ENCODE measurements at regions not wholly inside any gene's neighbourhood (a gene's known extent, or its start where the extent isn't known, plus 50 kb on each side); places are given as distances from the start of the nearest gene placed in this dataset.

DNA sequence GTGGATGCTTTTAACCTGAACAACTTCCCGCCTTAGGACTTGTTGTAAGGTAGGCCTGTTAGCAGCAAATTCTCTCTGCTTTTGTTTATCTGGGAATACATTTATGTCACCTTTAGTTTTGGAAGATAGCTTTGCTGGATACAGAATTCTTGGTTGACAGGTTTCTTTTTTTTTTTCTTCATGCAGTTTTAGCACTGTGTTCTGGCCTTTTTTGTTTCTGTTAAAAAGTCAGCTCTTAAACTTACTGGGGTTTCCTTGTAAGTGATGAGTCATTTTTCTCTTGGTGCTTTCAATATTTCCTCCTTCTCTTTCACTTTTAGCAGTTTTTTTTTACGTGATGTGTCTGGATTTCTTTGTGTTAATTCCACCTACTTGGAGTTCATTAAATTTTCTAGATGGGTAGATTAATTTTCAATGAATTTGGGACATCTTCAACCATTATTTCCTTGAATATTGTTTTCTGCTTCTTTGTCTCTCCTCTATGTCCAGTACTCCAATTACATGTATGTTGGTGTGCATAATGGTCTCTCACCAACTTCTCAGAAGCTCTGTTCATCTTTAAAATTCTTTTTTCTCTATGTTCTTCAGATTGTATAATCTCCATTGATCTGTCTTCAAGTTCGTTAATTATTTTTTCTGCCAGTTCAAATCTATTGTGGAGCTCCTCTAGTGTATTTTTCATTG is 188.2 kb upstream of the ZNF536 start:
- H3K36me3 ChIP-seq: no peaks in the 10 kb centered on the region
- DNase-seq (ENCODE audit: low spot score in 2 of 2): no peak
- no peaks in the 10 kb centered on the region for H3K4me1 ChIP-seq
- no peak for TF ChIP-seq CTCF (IDR thresholded peaks at IDR 0.05)
- TF ChIP-seq POLR2AphosphoS5 (IDR thresholded peaks at IDR 0.05): no peak
- no peak for TF ChIP-seq POLR2A (IDR thresholded peaks at IDR 0.05)
- H3K9me3 ChIP-seq: peaks cover 9 to 58% of the 10 kb centered on the region in 2 donors
- H3K27me3 ChIP-seq: no peaks in the 10 kb centered on the region
- H3K27ac ChIP-seq: no peak overlapping the region
- intact Hi-C loops (cut with DNase I; ENCODE audit: low total_unique reads): no loop called here
- no peak overlapping the region for H3K4me3 ChIP-seq

- intact Hi-C loops (cut with DNase I; ENCODE audit: low total_unique reads): no loop called here
- H3K27ac ChIP-seq: no peak overlapping the region
- no peak overlapping the region for H3K4me3 ChIP-seq
- no peak for TF ChIP-seq POLR2A (IDR thresholded peaks at IDR 0.05)
- TF ChIP-seq POLR2AphosphoS5 (IDR thresholded peaks at IDR 0.05): no peak
- no peak for TF ChIP-seq CTCF (IDR thresholded peaks at IDR 0.05)
- H3K9me3 ChIP-seq: peaks cover 2 to 22% of the 10 kb centered on the region in 2 donors
- DNase-seq (ENCODE audit: low spot score in 2 of 2): no peak
- H3K27me3 ChIP-seq: peaks cover 0 to 1% of the 10 kb centered on the region in 2 donors
- no peaks in the 10 kb centered on the region for H3K36me3 ChIP-seq
- no peaks in the 10 kb centered on the region for H3K4me1 ChIP-seq
Observed at GRCh38 chr19:30202060-30202600, 170.1 kb upstream of the ZNF536 start.

GRCh38 chr19:30204721-30205120 is 167.5 kb upstream of the ZNF536 start:
- Histone ChIP-seq H3K4me1 (no peaks in the 10 kb centered on the region), H3K27me3 (peaks cover 0 to 24% of the 10 kb centered on the region in 2 donors), H3K36me3 (no peaks in the 10 kb centered on the region), H3K4me3 (no peak overlapping the region), H3K9me3 (peaks cover 0 to 13% of the 10 kb centered on the region in 2 donors), H3K27ac (no peak overlapping the region)
- intact Hi-C loops (cut with DNase I; ENCODE audit: low total_unique reads): no loop called here
- TF ChIP-seq POLR2A (IDR thresholded peaks at IDR 0.05) (no peak), CTCF (IDR thresholded peaks at IDR 0.05) (no peak), POLR2AphosphoS5 (IDR thresholded peaks at IDR 0.05) (no peak)
- no peak for DNase-seq (ENCODE audit: low spot score in 2 of 2)

DNA sequence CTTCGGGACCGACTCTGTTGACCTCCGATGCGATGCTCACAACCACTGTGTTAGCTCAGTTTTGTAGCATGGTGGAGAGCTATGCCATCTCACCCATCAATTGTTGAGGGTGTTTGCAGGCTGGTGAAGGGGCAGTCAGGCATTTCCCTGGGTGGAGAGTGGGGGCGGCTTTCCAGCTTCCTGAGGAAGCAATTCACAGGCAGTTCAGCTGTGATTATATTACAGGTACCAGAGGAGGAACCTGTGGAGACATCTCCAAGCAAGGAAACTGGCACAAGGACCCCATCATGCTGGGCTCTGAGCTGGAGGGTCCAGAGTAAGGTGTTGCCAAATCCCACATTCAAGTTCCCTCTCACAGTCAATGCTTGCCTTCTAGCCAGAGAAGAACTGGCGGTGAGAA is 166.0 kb upstream of the ZNF536 start:
- DNase-seq (ENCODE audit: low spot score in 2 of 2): no peak
- peaks cover 0 to 13% of the 10 kb centered on the region in 2 donors for H3K9me3 ChIP-seq
- H3K36me3 ChIP-seq: no peaks in the 10 kb centered on the region
- intact Hi-C loops (cut with DNase I; ENCODE audit: low total_unique reads): no loop called here
- H3K4me3 ChIP-seq: no peak overlapping the region
- H3K27ac ChIP-seq: no peak overlapping the region
- H3K27me3 ChIP-seq: peaks cover 0 to 33% of the 10 kb centered on the region in 2 donors
- no peaks in the 10 kb centered on the region for H3K4me1 ChIP-seq
- TF ChIP-seq POLR2AphosphoS5 (IDR thresholded peaks at IDR 0.05): no peak

DNA sequence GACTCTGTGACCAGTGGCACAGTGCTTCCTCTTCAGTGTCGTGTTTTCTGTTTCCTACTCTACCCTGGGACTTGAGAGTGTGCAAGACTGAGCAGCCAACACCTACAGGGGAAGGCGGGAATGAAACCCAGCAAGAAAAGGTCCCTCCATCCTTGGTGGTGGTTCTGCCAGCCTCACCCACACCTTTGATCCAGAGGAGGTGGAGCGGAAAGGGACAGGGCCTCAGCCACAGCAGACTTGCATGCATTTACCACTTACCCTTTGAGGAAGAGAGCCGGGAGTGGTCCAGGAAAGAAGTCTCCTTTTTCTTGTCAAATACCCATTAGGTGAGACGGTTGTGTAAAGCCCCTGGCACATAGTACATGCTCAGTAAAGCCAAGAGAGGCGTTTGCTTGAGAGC is 164.8 kb upstream of the ZNF536 start:
- intact Hi-C loops (cut with DNase I; ENCODE audit: low total_unique reads): no loop called here
- Histone ChIP-seq H3K27ac (no peak overlapping the region), H3K36me3 (no peaks in the 10 kb centered on the region), H3K9me3 (peaks cover 0 to 13% of the 10 kb centered on the region in 2 donors), H3K4me1 (no peaks in the 10 kb centered on the region), H3K4me3 (no peak overlapping the region), H3K27me3 (peaks cover 0 to 34% of the 10 kb centered on the region in 2 donors)
- no peak for DNase-seq (ENCODE audit: low spot score in 2 of 2)
- no peak for TF ChIP-seq POLR2A (IDR thresholded peaks at IDR 0.05)
- TF ChIP-seq POLR2AphosphoS5 (IDR thresholded peaks at IDR 0.05): no peak

GRCh38 chr19:30208436-30209060 is 163.6 kb upstream of the ZNF536 start:
- no peak overlapping the region for H3K4me3 ChIP-seq
- H3K36me3 ChIP-seq: no peaks in the 10 kb centered on the region
- no peak overlapping the region for H3K27ac ChIP-seq
- peaks cover 0 to 13% of the 10 kb centered on the region in 2 donors for H3K9me3 ChIP-seq
- DNase-seq (ENCODE audit: low spot score in 2 of 2): no peak
- no peak for TF ChIP-seq CTCF (IDR thresholded peaks at IDR 0.05)
- no peak for TF ChIP-seq POLR2AphosphoS5 (IDR thresholded peaks at IDR 0.05)
- no peak for TF ChIP-seq POLR2A (IDR thresholded peaks at IDR 0.05)
- intact Hi-C loops (cut with DNase I; ENCODE audit: low total_unique reads): no loop called here
- peaks cover 0 to 38% of the 10 kb centered on the region in 2 donors for H3K27me3 ChIP-seq
- H3K4me1 ChIP-seq: no peaks in the 10 kb centered on the region
